Heart left ventricle (tissue), 16 donors: ENCODE measurements at regions not wholly inside any gene's neighbourhood (a gene's known extent, or its start where the extent isn't known, plus 50 kb on each side); places are given as distances from the start of the nearest gene placed in this dataset.

Experiments used
- ATAC-seq, 4 donors: fragments of 200-7000 bp; cut with Tn5 transposase; one replicate each; pipeline ENCODE4 v1.9.1; 2020 to 2022; ENCODE audit warnings: moderate library complexity in 4 of 4, mild to moderate bottlenecking in 3 of 4, moderate number of reproducible peaks in 1 of 4
- DNase-seq, 5 donors: peaks; one replicate each; pipeline ENCODE4 v3.0.0-alpha.2; 2020
- H3K27ac ChIP-seq, 12 donors: fragments of 200-600 bp; sonication (generic) in 4 of 12; one replicate each; pipeline versions ENCODE4 v1.5.0 to v1.8.0; 2016 to 2022; ENCODE audit warnings: mild to moderate bottlenecking in 2 of 12
- H3K27me3 ChIP-seq, 9 donors: fragments of 200-600 bp; sonication (generic) in 2 of 9; one replicate each; pipeline versions ENCODE4 v1.5.1 to v1.8.0; 2016 to 2022; ENCODE audit warnings: mild to moderate bottlenecking in 3 of 9
- H3K36me3 ChIP-seq, 9 donors: fragments of 200-600 bp; sonication (generic) in 2 of 9; one replicate each; pipeline versions ENCODE4 v1.5.0 to v1.8.0; 2018 to 2022; ENCODE audit warnings: mild to moderate bottlenecking in 2 of 9
- H3K4me1 ChIP-seq, 12 donors: fragments of 200-600 bp; sonication (generic) in 4 of 12; one replicate each; pipeline versions ENCODE4 v1.5.0 to v1.8.0; 2016 to 2022; ENCODE audit warnings: mild to moderate bottlenecking in 3 of 12
- H3K4me3 ChIP-seq, 12 donors: fragments of 200-600 bp; sonication (generic) in 4 of 12; one replicate each; pipeline versions ENCODE4 v1.5.0 to v1.8.0; 2017 to 2022; ENCODE audit warnings: mild to moderate bottlenecking in 9 of 12, moderate library complexity in 4 of 12
- H3K9me3 ChIP-seq, 12 donors: fragments of 200-600 bp; sonication (generic) in 4 of 12; one replicate each; pipeline versions ENCODE4 v1.5.0 to v1.8.0; 2016 to 2022; ENCODE audit warnings: mild to moderate bottlenecking in 1 of 12
- CTCF ChIP-seq, 12 donors: fragments of 200-600 bp; sonication (generic) in 4 of 12; IDR thresholded peaks; one replicate each; pipeline versions ENCODE4 v1.5.0 to v1.8.0; 2018 to 2022; ENCODE audit warnings: antibody characterized with exemption in 12 of 12, mild to moderate bottlenecking in 5 of 12
- POLR2A ChIP-seq, 2 donors: fragments of 450-650 bp; IDR thresholded peaks; one replicate each; pipeline ENCODE4 v1.6.1; 2017; ENCODE audit warnings: antibody characterized with exemption in 2 of 2, mild to moderate bottlenecking in 2 of 2, moderate library complexity in 2 of 2
- WGBS, 4 donors: extraction: QIAGEN DNeasy Blood & Tissue Kit in 2 of 4; methylation state at CpG; one replicate each; pipeline versions ENCODE4 v1.1.5 to v1.1.7; 2013 to 2018; 5-methylcytosine and 5-hydroxymethylcytosine counted together
- intact Hi-C, 10 donors: fragments of 100-400 bp; cut with DNase I; formaldehyde crosslinking; loops; one replicate each; pipeline versions ENCODE4 v1.11.1 to v1.14.2; 2022
- donor health status: ischemic (EF 13 %, LVEDD 7.1; RV severe dilation, severe dysfunction).
- donor health status: healthy with polysubstance abuse.
- donor health status: DM: no; HTN: yes; CAD: no.
- donor health status: DM: no; HTN: no; CAD: no.
- donor health status: ischemic (EF 25% LVEDD 6.9; RV normal size, moderate dysfunction).
- donor health status: ischemic (EF 25% LVEDD 5.7; RV mildly dilated, moderate dysfunction).
- donor health status: healthy.
- donor health status: DM: yes; HTN: yes; CAD: no.
- donor health status: ischemic (EF 35%, LVEDD 5.7; RV mildly dilated, moderate dysfunction).
- donor health status: nonischemic (EF 11% LVEDD 7.7; RV severe dilation, severe dysfunction).
- donor health status: DM: yes; HTN: yes; CAD: no.
- donor health status: PGD.
- donor health status: ischemic (EF 29% LVEDD 5.4; RV normal size, mild dysfunction).
- donor health status: nonischemic (EF 23%, LVEDD 6.1; RV moderate dilation, normal function).

- Histone ChIP-seq H3K4me1 (peaks cover 0 to 12% (median 0%) of the 10 kb centered on the region in 12 donors), H3K36me3 (no peaks in the 10 kb centered on the region), H3K4me3 (no peak overlapping the region), H3K27me3 (no peaks in the 10 kb centered on the region), H3K9me3 (no peaks in the 10 kb centered on the region), H3K27ac (no peak overlapping the region)
- ATAC-seq (no peak), DNase-seq (no peak)
- TF ChIP-seq CTCF (IDR thresholded peaks at IDR 0.05) (no peak), POLR2A (IDR thresholded peaks at IDR 0.05) (no peak)
- 58 to 71% (median 59%) methylated on average over 2 of the region's 2 CpGs for WGBS, 4 donors
- intact Hi-C loops, result loop anchor here in 5 of 10 donors (5.0 kb wide), 2 partner anchors 1239 to 1244 kb away; partner anchors contain the start of gene COL12A1 (in 4 of the 5)
Measured at GRCh38 chr6:73968221-73968757, 272.3 kb downstream of the CD109 start.

- Histone ChIP-seq H3K27ac (peak overlapping the region in 6 of 12 donors; percentile 39 to 61 (median 49)), H3K27me3 (no peaks in the 10 kb centered on the region), H3K4me3 (no peak overlapping the region), H3K9me3 (no peaks in the 10 kb centered on the region), H3K36me3 (no peaks in the 10 kb centered on the region), H3K4me1 (peaks cover 0 to 12% (median 0%) of the 10 kb centered on the region in 12 donors)
- ATAC-seq, result peak; percentile 51 to 86 (median 70)
- intact Hi-C loops, result loop anchor here in 5 of 10 donors (5.0 kb wide), 2 partner anchors 1242 to 1247 kb away; partner anchors contain the start of gene COL12A1 (in 4 of the 5)
- no peak for DNase-seq
- WGBS, 4 donors, result 34 to 42% (median 37%) methylated on average over 1 of the region's 1 CpG
- TF ChIP-seq POLR2A (IDR thresholded peaks at IDR 0.05), result no peak
- TF ChIP-seq CTCF (IDR thresholded peaks at IDR 0.05), result no peak
Measured at GRCh38 chr6:73965539-73966029, 269.6 kb downstream of the CD109 start.

GRCh38 chr6:73964241-73964854 lies 268.3 kb downstream of the CD109 start:
- WGBS, 4 donors, result 61 to 85% (median 81%) methylated on average over 2 of the region's 2 CpGs

More at GRCh38 chr6:73964241-73964854, 268.3 kb downstream of the CD109 start:
- Histone ChIP-seq H3K9me3 (no peaks in the 10 kb centered on the region), H3K4me3 (no peak overlapping the region), H3K27ac (peak overlapping the region in 4 of 12 donors; percentile 41 to 61 (median 46)), H3K36me3 (no peaks in the 10 kb centered on the region), H3K4me1 (peaks cover 0 to 8% (median 0%) of the 10 kb centered on the region in 12 donors), H3K27me3 (no peaks in the 10 kb centered on the region)
- ATAC-seq (no peak), DNase-seq (no peak)
- TF ChIP-seq CTCF (IDR thresholded peaks at IDR 0.05) (no peak), POLR2A (IDR thresholded peaks at IDR 0.05) (no peak)
- intact Hi-C loops, result no loop called here
